HEK293 (cell line): ENCODE measurements at regions not wholly inside any gene's neighbourhood (a gene's known extent, or its start where the extent isn't known, plus 50 kb on each side); places are given as distances from the start of the nearest gene placed in this dataset.

Source experiments
- CTCF ChIA-PET: fragments of 350-600 bp; formaldehyde crosslinking; extraction: SDS; loops from one replicate; lab custom pipeline; 2021; ENCODE audit warnings: antibody characterized with exemption; lab: Yijun Ruan, JAX
- POLR2A ChIA-PET: fragments of 300-600 bp; formaldehyde crosslinking; extraction: SDS; loops from one replicate; lab custom pipeline; 2020; ENCODE audit warnings: antibody characterized with exemption, inconsistent platforms; lab: Yijun Ruan, JAX
- H3K27ac ChIP-seq: fragments of 200-500 bp; sonication (Bioruptor generic); 2 replicates; pipeline ENCODE4 v1.5.1; 2014; ENCODE audit warnings: low read depth, low read length, control low read depth, inconsistent platforms; ENCODE audit errors: extremely low read depth
- H3K36me3 ChIP-seq, 2 experiments: fragments of 200-500 bp in 1 of 2; sonication (Bioruptor generic) in 1 of 2; 1 replicate in 1 of 2; 2 replicates in 1 of 2; pipeline ENCODE4 v1.5.1; 2014 to 2017; ENCODE audit warnings: inconsistent platforms in 2 of 2, low read length in 2 of 2; ENCODE audit not compliant: control insufficient read depth in 2 of 2, insufficient read depth in 1 of 2
- H3K4me1 ChIP-seq: fragments of 200-500 bp; sonication (Bioruptor generic); 2 replicates; pipeline ENCODE4 v1.5.1; 2014; ENCODE audit warnings: mild to moderate bottlenecking, low read length, inconsistent platforms; ENCODE audit not compliant: control insufficient read depth, insufficient read depth
- H3K4me3 ChIP-seq: 2 replicates; pipeline ENCODE4 v1.5.1; 2011; ENCODE audit warnings: low read depth, mild to moderate bottlenecking, control low read depth, low read length, moderate library complexity
- H3K9me3 ChIP-seq: fragments of 200-500 bp; sonication (Bioruptor generic); 2 replicates; pipeline ENCODE4 v1.5.1; 2014; ENCODE audit warnings: low read depth, low read length, inconsistent platforms; ENCODE audit not compliant: control insufficient read depth, insufficient read depth
- FEZF1 ChIP-seq: fragments of 450-650 bp; formaldehyde crosslinking; IDR thresholded peaks from 2 replicates; pipeline ENCODE4 v1.5.1; 2016; ENCODE audit warnings: missing biosample characterization, missing genetic modification characterization
- KLF7 ChIP-seq: fragments of 450-650 bp; formaldehyde crosslinking; IDR thresholded peaks from 2 replicates; pipeline ENCODE4 v1.5.1; 2016; ENCODE audit warnings: missing biosample characterization, missing genetic modification characterization, borderline replicate concordance
- PRDM1 ChIP-seq: fragments of 450-650 bp; formaldehyde crosslinking; IDR thresholded peaks from 2 replicates; pipeline ENCODE4; 2016; ENCODE audit warnings: missing biosample characterization, missing genetic modification characterization
- ZBTB20 ChIP-seq: fragments of 450-650 bp; formaldehyde crosslinking; IDR thresholded peaks from 2 replicates; pipeline ENCODE4 v1.5.1; 2016; ENCODE audit warnings: missing biosample characterization, missing genetic modification characterization
- ZIC2 ChIP-seq: fragments of 450-650 bp; formaldehyde crosslinking; IDR thresholded peaks from 2 replicates; pipeline ENCODE4 v1.5.1; 2016; ENCODE audit warnings: missing biosample characterization, missing genetic modification characterization
- ZNF169 ChIP-seq: fragments of 450-650 bp; formaldehyde crosslinking; IDR thresholded peaks from 2 replicates; pipeline ENCODE4 v1.5.1; 2016; ENCODE audit warnings: missing biosample characterization, missing genetic modification characterization
- ZNF211 ChIP-seq: fragments of 450-650 bp; formaldehyde crosslinking; IDR thresholded peaks from 2 replicates; pipeline ENCODE4 v1.5.1; 2016; ENCODE audit warnings: low read depth, missing biosample characterization, missing genetic modification characterization
- ZNF239 ChIP-seq: fragments of 450-650 bp; formaldehyde crosslinking; IDR thresholded peaks from 2 replicates; pipeline ENCODE4 v1.5.1; 2016; ENCODE audit warnings: missing biosample characterization, missing genetic modification characterization
- ZNF266 ChIP-seq: fragments of 450-650 bp; formaldehyde crosslinking; IDR thresholded peaks from 2 replicates; pipeline ENCODE4 v1.5.1; 2016; ENCODE audit warnings: missing biosample characterization, missing genetic modification characterization, low read depth
- ZNF426 ChIP-seq: fragments of 450-650 bp; formaldehyde crosslinking; IDR thresholded peaks from 2 replicates; pipeline ENCODE4 v1.5.1; 2017; ENCODE audit warnings: missing biosample characterization, missing genetic modification characterization, mild to moderate bottlenecking, inconsistent platforms, moderate library complexity
- ZNF629 ChIP-seq: fragments of 450-650 bp; formaldehyde crosslinking; IDR thresholded peaks from 2 replicates; pipeline ENCODE4 v1.5.1; 2017; ENCODE audit warnings: missing biosample characterization, missing genetic modification characterization
- ZNF664 ChIP-seq: fragments of 450-650 bp; formaldehyde crosslinking; IDR thresholded peaks from 2 replicates; pipeline ENCODE4 v1.5.1; 2016; ENCODE audit warnings: missing biosample characterization, missing genetic modification characterization
- ZNF701 ChIP-seq: fragments of 450-650 bp; formaldehyde crosslinking; IDR thresholded peaks from 2 replicates; pipeline ENCODE4 v1.5.1; 2016; ENCODE audit warnings: missing biosample characterization, missing genetic modification characterization
- ZNF76 ChIP-seq: fragments of 450-650 bp; formaldehyde crosslinking; IDR thresholded peaks from 2 replicates; pipeline ENCODE4; 2016; ENCODE audit warnings: low read depth, missing biosample characterization, missing genetic modification characterization, borderline replicate concordance
- ZNF785 ChIP-seq: fragments of 450-650 bp; formaldehyde crosslinking; IDR thresholded peaks from 2 replicates; pipeline ENCODE4 v1.5.1; 2016; ENCODE audit warnings: missing biosample characterization, missing genetic modification characterization
- ZNF791 ChIP-seq: fragments of 450-650 bp; formaldehyde crosslinking; IDR thresholded peaks from 2 replicates; pipeline ENCODE4 v1.5.1; 2016; ENCODE audit warnings: missing biosample characterization, missing genetic modification characterization
- TF ChIP-seq, protein P1 (sequence below): fragments of 450-650 bp; formaldehyde crosslinking; IDR thresholded peaks from 2 replicates; pipeline ENCODE4 v1.5.1; 2016; ENCODE audit warnings: missing biosample characterization, missing genetic modification characterization
- TF ChIP-seq, protein P2 (sequence below): fragments of 450-650 bp; formaldehyde crosslinking; IDR thresholded peaks from 2 replicates; pipeline ENCODE4 v1.5.1; 2016; ENCODE audit warnings: missing biosample characterization, missing genetic modification characterization, borderline replicate concordance
- TF ChIP-seq, protein P3 (sequence below): fragments of 450-650 bp; IDR thresholded peaks from 2 replicates; pipeline ENCODE4 v1.5.1; 2018; ENCODE audit warnings: missing biosample characterization, mild to moderate bottlenecking, missing genetic modification characterization
- TF ChIP-seq, protein P4 (sequence below): fragments of 450-650 bp; formaldehyde crosslinking; IDR thresholded peaks from 2 replicates; pipeline ENCODE4 v1.5.1; 2017; ENCODE audit warnings: missing biosample characterization, missing genetic modification characterization
- TF ChIP-seq, protein P5 (sequence below): fragments of 450-650 bp; formaldehyde crosslinking; IDR thresholded peaks from 2 replicates; pipeline ENCODE4 v1.5.1; 2016; ENCODE audit warnings: missing biosample characterization, missing genetic modification characterization

DNA sequence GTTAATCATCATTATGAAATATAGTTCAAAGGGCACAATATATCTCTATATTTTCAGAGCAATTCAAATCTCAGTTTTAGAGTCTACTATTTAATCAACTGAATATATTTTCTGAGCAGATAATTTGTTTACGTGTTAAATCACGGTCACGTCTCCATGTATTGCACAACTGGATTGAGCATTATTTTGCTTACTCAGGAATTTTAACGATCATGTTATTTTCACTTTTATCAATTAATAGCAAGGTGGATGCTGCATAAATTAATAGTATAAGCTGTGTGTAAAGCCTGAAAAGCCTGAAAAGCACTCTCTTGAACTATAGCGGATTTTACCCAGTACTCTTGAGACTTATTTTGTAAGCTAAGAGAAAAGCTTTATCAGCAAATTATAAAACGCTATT, 374.9 kb downstream of the MAGEB5 start:
- no peaks in the 10 kb centered on the region for H3K9me3 ChIP-seq
- ChIA-PET POLR2A (no interaction called here), CTCF (no interaction called here)
- no peaks in the 10 kb centered on the region for H3K4me1 ChIP-seq
- H3K4me3 ChIP-seq = no peak overlapping the region
- no peak for TF ChIP-seq ZNF266 (tag by site-specific recombination)
- no peak for TF ChIP-seq KLF7 (tag by site-specific recombination)
- TF ChIP-seq ZNF791 (tag by site-specific recombination) = no peak
- no peak for TF ChIP-seq PRDM1
- TF ChIP-seq, protein P1, sequence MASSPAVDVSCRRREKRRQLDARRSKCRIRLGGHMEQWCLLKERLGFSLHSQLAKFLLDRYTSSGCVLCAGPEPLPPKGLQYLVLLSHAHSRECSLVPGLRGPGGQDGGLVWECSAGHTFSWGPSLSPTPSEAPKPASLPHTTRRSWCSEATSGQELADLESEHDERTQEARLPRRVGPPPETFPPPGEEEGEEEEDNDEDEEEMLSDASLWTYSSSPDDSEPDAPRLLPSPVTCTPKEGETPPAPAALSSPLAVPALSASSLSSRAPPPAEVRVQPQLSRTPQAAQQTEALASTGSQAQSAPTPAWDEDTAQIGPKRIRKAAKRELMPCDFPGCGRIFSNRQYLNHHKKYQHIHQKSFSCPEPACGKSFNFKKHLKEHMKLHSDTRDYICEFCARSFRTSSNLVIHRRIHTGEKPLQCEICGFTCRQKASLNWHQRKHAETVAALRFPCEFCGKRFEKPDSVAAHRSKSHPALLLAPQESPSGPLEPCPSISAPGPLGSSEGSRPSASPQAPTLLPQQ = no peak
- no peak for TF ChIP-seq ZNF239 (tag by site-specific recombination)
- TF ChIP-seq ZNF701 (tag by site-specific recombination) = no peak
- TF ChIP-seq FEZF1 (tag by site-specific recombination) = no peak
- TF ChIP-seq ZIC2 (tag by site-specific recombination) = no peak
- TF ChIP-seq, protein P2, sequence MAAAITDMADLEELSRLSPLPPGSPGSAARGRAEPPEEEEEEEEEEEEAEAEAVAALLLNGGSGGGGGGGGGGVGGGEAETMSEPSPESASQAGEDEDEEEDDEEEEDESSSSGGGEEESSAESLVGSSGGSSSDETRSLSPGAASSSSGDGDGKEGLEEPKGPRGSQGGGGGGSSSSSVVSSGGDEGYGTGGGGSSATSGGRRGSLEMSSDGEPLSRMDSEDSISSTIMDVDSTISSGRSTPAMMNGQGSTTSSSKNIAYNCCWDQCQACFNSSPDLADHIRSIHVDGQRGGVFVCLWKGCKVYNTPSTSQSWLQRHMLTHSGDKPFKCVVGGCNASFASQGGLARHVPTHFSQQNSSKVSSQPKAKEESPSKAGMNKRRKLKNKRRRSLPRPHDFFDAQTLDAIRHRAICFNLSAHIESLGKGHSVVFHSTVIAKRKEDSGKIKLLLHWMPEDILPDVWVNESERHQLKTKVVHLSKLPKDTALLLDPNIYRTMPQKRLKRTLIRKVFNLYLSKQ (tag by site-specific recombination) = no peak
- TF ChIP-seq ZNF211 = no peak
- TF ChIP-seq ZNF169 (tag by site-specific recombination) = no peak
- TF ChIP-seq, protein P3, sequence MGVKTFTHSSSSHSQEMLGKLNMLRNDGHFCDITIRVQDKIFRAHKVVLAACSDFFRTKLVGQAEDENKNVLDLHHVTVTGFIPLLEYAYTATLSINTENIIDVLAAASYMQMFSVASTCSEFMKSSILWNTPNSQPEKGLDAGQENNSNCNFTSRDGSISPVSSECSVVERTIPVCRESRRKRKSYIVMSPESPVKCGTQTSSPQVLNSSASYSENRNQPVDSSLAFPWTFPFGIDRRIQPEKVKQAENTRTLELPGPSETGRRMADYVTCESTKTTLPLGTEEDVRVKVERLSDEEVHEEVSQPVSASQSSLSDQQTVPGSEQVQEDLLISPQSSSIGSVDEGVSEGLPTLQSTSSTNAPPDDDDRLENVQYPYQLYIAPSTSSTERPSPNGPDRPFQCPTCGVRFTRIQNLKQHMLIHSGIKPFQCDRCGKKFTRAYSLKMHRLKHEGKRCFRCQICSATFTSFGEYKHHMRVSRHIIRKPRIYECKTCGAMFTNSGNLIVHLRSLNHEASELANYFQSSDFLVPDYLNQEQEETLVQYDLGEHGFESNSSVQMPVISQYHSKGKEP (tag by site-specific recombination) = no peak
- no peak for TF ChIP-seq ZNF629
- no peak for TF ChIP-seq ZNF664 (tag by site-specific recombination)
- TF ChIP-seq, protein P4, sequence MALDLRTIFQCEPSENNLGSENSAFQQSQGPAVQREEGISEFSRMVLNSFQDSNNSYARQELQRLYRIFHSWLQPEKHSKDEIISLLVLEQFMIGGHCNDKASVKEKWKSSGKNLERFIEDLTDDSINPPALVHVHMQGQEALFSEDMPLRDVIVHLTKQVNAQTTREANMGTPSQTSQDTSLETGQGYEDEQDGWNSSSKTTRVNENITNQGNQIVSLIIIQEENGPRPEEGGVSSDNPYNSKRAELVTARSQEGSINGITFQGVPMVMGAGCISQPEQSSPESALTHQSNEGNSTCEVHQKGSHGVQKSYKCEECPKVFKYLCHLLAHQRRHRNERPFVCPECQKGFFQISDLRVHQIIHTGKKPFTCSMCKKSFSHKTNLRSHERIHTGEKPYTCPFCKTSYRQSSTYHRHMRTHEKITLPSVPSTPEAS (tag by site-specific recombination) = no peak
- TF ChIP-seq, protein P5, sequence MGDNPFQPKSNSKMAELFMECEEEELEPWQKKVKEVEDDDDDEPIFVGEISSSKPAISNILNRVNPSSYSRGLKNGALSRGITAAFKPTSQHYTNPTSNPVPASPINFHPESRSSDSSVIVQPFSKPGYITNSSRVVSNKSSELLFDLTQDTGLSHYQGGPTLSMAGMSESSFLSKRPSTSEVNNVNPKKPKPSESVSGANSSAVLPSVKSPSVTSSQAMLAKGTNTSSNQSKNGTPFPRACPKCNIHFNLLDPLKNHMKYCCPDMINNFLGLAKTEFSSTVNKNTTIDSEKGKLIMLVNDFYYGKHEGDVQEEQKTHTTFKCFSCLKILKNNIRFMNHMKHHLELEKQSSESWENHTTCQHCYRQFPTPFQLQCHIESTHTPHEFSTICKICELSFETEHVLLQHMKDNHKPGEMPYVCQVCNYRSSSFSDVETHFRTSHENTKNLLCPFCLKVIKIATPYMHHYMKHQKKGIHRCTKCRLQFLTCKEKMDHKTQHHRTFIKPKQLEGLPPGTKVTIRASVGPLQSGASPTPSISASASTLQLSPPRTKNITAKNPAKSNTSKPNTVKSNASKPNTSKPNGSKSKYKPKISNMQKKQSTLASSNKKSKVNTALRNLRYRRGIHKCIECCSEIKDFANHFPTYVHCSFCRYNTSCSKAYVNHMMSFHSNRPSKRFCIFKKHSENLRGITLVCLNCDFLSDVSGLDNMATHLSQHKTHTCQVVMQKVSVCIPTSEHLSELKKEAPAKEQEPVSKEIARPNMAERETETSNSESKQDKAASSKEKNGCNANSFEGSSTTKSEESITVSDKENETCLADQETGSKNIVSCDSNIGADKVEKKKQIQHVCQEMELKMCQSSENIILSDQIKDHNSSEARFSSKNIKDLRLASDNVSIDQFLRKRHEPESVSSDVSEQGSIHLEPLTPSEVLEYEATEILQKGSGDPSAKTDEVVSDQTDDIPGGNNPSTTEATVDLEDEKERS (tag by site-specific recombination) = no peak
- H3K36me3 ChIP-seq = no peaks in the 10 kb centered on the region
- no peak overlapping the region for H3K27ac ChIP-seq

DNA sequence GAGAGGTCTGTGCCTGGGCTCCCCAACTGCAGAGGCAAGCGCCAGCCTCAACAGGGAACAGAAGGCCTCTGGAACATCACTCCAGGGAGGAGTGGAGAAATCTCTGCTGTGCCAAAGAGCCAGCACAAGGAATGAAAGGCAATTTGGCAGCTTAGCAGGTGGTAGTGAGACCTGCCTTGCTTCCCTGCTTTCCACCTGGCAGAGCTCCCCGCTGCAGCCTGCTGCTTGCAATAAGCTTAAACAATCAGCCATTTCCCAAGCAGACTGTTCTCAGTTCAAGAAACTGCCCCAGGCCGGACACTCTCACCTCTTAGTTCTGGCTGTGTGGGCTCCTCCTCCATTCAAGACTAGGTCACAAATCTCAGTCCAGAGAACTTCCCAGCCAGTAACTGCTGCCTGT, 370.6 kb downstream of the MAGEB5 start:
- CTCF ChIA-PET = no interaction called here
- no peaks in the 10 kb centered on the region for H3K9me3 ChIP-seq
- POLR2A ChIA-PET = no interaction called here
- H3K27ac ChIP-seq = no peak overlapping the region
- no peak for TF ChIP-seq ZNF701 (tag by site-specific recombination)
- TF ChIP-seq ZNF785 (tag by site-specific recombination) = no peak
- no peak for TF ChIP-seq ZNF426 (tag by site-specific recombination)
- no peak for TF ChIP-seq ZNF76
- no peak for TF ChIP-seq ZBTB20 (tag by site-specific recombination)
- TF ChIP-seq, all 188 proteins: peak for 0
- no peaks in the 10 kb centered on the region for H3K36me3 ChIP-seq
- no peak overlapping the region for H3K4me3 ChIP-seq
- no peaks in the 10 kb centered on the region for H3K4me1 ChIP-seq
